Adrenal gland (tissue), 9 donors: ENCODE measurements at regions not wholly inside any gene's neighbourhood (a gene's known extent, or its start where the extent isn't known, plus 50 kb on each side); places are given as distances from the start of the nearest gene placed in this dataset.
"Not testable (repeated sequence)": the region's sequence is repeated elsewhere in the genome, so short reads cannot be mapped to it uniquely, and the experiment has no call there.

ENCODE experiments used
- DNase-seq, 7 donors: peaks; one replicate each; pipeline ENCODE4 v3.0.0-alpha.2; 2019 to 2020
- H3K27ac ChIP-seq, 5 donors: fragments of 200-600 bp; sonication (generic) in 4 of 5; 1 replicate in 3 of 5; 2 replicates in 2 of 5; pipeline versions ENCODE4 v1.5.1 to v1.8.0; 2016 to 2020; ENCODE audit warnings: mild to moderate bottlenecking in 1 of 5
- H3K27me3 ChIP-seq: fragments of 200-600 bp; 2 replicates; pipeline ENCODE4 v1.8.0; 2021
- H3K36me3 ChIP-seq, 2 donors: fragments of 200-600 bp; replicated peaks in 1 of 2; 1 replicate in 1 of 2; 2 replicates in 1 of 2; pipeline versions ENCODE4 v1.5.1 to v1.8.0; 2018 to 2022
- H3K4me1 ChIP-seq, 2 donors: fragments of 200-600 bp; replicated peaks in 1 of 2; 1 replicate in 1 of 2; 2 replicates in 1 of 2; pipeline versions ENCODE4 v1.5.1 to v1.8.0; 2018 to 2021
- H3K4me3 ChIP-seq, 4 donors: fragments of 200-600 bp; sonication (generic) in 3 of 4; one replicate each; pipeline ENCODE4 v1.5.1; 2016 to 2018
- H3K9me3 ChIP-seq, 3 donors: fragments of 200-600 bp; sonication (generic) in 1 of 3; replicated peaks in 1 of 3; 1 replicate in 2 of 3; 2 replicates in 1 of 3; pipeline versions ENCODE4 v1.5.1 to v1.8.0; 2016 to 2021
- POLR2A ChIP-seq, 2 donors: fragments of 450-650 bp; IDR thresholded peaks; one replicate each; pipeline ENCODE4 v1.6.1; 2017; ENCODE audit warnings: antibody characterized with exemption in 2 of 2, mild to moderate bottlenecking in 2 of 2, moderate library complexity in 1 of 2
- WGBS, 4 donors: extraction: QIAGEN DNeasy Blood & Tissue Kit in 2 of 4; methylation state at CpG; one replicate each; pipeline versions ENCODE4 v1.1.5 to v1.1.7; 2013 to 2017; 5-methylcytosine and 5-hydroxymethylcytosine counted together
- intact Hi-C, 2 donors: fragments of 100-400 bp; cut with DNase I; formaldehyde crosslinking; loops; one replicate each; pipeline versions ENCODE4 v1.14.1 to v1.15.0; 2022 to 2023
- TF ChIP-seq, protein P1 (sequence below), 6 experiments: fragments of 450-650 bp in 4 of 6; fragments of 200-600 bp in 2 of 6; sonication (generic) in 1 of 6; IDR thresholded peaks; 1 replicate in 5 of 6; 2 replicates in 1 of 6; pipeline versions ENCODE4 v1.5.1 to v1.8.0; 2016 to 2021; ENCODE audit warnings: antibody characterized with exemption in 6 of 6, mild to moderate bottlenecking in 2 of 6, moderate library complexity in 1 of 6
- donor health status: healthy with polysubstance abuse.
- donor health status: Bipolar disorder and iron deficiency.
- donor health status: DM: yes; HTN: yes; CAD: no.
- donor health status: DM: no; HTN: no; CAD: no.
- donor health status: DM: no; HTN: no; CAD: no.

DNA sequence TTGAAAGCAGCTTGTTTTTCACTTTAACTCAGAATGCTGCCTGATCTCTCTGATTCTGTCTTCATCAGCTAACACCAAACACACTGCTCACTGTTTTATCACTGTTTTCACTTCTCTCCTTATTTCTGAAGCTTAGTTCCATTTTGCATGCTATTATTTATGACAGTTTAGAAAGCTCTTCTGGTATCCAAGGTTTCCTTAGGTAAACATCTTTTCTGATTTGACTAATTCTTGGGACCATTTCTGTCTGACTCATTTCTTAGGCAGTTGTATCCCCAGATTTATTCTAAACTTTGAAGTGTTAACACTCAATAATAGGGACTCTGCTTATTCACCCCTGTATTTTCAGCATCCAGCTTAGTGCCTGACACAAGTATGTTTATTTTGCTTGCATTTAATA lies 167.7 kb downstream of the BCHE start:
- H3K9me3 ChIP-seq = no peaks in the 10 kb centered on the region
- TF ChIP-seq POLR2A (IDR thresholded peaks at IDR 0.05) = no peak
- TF ChIP-seq, protein P1, sequence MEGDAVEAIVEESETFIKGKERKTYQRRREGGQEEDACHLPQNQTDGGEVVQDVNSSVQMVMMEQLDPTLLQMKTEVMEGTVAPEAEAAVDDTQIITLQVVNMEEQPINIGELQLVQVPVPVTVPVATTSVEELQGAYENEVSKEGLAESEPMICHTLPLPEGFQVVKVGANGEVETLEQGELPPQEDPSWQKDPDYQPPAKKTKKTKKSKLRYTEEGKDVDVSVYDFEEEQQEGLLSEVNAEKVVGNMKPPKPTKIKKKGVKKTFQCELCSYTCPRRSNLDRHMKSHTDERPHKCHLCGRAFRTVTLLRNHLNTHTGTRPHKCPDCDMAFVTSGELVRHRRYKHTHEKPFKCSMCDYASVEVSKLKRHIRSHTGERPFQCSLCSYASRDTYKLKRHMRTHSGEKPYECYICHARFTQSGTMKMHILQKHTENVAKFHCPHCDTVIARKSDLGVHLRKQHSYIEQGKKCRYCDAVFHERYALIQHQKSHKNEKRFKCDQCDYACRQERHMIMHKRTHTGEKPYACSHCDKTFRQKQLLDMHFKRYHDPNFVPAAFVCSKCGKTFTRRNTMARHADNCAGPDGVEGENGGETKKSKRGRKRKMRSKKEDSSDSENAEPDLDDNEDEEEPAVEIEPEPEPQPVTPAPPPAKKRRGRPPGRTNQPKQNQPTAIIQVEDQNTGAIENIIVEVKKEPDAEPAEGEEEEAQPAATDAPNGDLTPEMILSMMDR (IDR thresholded peaks at IDR 0.05) = no peak
- intact Hi-C loops = no loop called here
- no peak overlapping the region for H3K27ac ChIP-seq
- H3K4me1 ChIP-seq = no peaks in the 10 kb centered on the region
- DNase-seq = no peak
- no peak overlapping the region for H3K4me3 ChIP-seq
- no peaks in the 10 kb centered on the region for H3K36me3 ChIP-seq
- no peaks in the 10 kb centered on the region for H3K27me3 ChIP-seq

DNA sequence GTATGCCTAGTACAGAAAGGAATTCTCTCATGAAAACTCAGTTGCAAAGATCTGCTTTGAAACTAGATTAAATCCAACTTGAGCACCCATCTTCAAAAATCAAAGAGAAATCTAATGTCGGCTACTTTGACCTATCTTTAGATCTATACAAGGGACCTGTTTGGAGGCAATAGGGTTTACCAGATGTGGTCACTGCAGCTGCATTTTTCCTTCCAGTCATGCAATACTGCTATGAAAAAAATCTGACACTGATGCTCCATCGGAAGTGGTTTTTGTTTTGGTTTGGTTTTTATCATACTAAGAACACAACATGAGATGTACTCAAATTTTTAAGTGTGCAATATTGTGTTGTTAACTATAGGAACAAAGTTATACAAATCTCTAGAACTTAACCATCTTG lies 169.5 kb downstream of the BCHE start:
- no peaks in the 10 kb centered on the region for H3K9me3 ChIP-seq
- intact Hi-C loops = no loop called here
- H3K27ac ChIP-seq = no peak overlapping the region
- DNase-seq = no peak
- 85 to 90% (median 88%) methylated on average over 2 of the region's 2 CpGs for WGBS, 4 donors
- no peak overlapping the region for H3K4me3 ChIP-seq
- TF ChIP-seq, protein P1 (IDR thresholded peaks at IDR 0.05) = no peak
- no peak for TF ChIP-seq POLR2A (IDR thresholded peaks at IDR 0.05)
- H3K4me1 ChIP-seq = no peaks in the 10 kb centered on the region
- no peaks in the 10 kb centered on the region for H3K36me3 ChIP-seq
- H3K27me3 ChIP-seq = no peaks in the 10 kb centered on the region

DNA sequence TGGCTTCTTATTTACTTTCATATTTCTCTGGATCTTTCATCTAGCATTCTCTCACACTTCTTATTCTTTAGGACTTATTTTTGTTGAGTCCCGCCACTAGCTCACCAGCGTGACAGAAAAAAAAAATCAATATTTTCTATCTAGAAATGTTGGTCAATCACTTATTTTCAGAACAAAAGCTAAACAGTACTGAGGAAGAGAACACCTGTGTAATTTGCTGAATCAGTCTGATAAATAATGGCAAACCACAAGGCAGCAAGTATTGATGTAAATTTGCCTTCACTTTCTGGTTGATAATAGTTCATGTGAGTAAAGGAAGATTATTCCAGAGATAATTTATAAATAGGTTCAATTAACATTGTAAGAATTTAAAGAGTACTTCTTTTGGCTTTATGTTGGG lies 179.2 kb downstream of the BCHE start:
- Histone ChIP-seq H3K36me3 (no peaks in the 10 kb centered on the region), H3K4me3 (no peak overlapping the region), H3K27ac (no peak overlapping the region), H3K27me3 (no peaks in the 10 kb centered on the region), H3K9me3 (no peaks in the 10 kb centered on the region), H3K4me1 (no peaks in the 10 kb centered on the region)
- intact Hi-C loops = no loop called here
- WGBS, 4 donors = 85 to 91% (median 87%) methylated on average over 2 of the region's 2 CpGs
- no peak for DNase-seq
- TF ChIP-seq POLR2A (IDR thresholded peaks at IDR 0.05) = no peak

DNA sequence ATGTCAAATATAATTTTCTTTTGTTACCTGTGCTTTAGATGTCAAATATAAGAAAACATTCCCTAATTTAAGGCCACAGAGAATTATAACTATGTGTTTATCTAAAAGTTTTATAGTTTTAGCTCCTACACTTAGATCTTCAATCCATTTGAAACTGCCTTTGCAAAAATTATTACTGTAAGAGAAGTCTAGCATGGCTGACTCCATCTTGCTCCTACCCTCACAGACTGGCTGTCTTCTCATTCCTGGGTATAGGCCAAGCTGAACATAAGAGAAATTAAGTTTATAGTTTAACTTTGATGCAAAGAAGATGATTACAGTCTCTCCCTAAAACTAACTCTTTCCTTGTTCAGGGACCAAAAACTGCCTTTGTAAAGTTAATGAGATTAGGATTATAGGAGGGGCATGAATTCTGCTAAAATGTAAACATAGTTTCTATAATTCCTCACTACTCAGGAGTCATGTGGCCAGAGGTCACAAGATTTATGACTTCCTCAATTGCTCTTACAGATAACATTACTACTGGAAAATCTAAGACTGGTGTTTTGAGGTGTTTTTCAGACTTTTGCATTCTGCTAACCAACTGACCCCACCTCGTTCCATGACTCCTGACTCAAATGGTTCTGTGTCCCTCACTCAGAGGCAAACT lies 184.0 kb downstream of the BCHE start:
- H3K9me3 ChIP-seq = no peaks in the 10 kb centered on the region
- no peaks in the 10 kb centered on the region for H3K4me1 ChIP-seq
- intact Hi-C loops = no loop called here
- no peak for DNase-seq
- no peaks in the 10 kb centered on the region for H3K36me3 ChIP-seq
- no peak for TF ChIP-seq POLR2A (IDR thresholded peaks at IDR 0.05)
- TF ChIP-seq, protein P1 (IDR thresholded peaks at IDR 0.05) = no peak
- no peaks in the 10 kb centered on the region for H3K27me3 ChIP-seq
- WGBS, 4 donors = 48 to 80% (median 60%) methylated on average over 1 of the region's 1 CpG
- no peak overlapping the region for H3K27ac ChIP-seq
- no peak overlapping the region for H3K4me3 ChIP-seq

DNA sequence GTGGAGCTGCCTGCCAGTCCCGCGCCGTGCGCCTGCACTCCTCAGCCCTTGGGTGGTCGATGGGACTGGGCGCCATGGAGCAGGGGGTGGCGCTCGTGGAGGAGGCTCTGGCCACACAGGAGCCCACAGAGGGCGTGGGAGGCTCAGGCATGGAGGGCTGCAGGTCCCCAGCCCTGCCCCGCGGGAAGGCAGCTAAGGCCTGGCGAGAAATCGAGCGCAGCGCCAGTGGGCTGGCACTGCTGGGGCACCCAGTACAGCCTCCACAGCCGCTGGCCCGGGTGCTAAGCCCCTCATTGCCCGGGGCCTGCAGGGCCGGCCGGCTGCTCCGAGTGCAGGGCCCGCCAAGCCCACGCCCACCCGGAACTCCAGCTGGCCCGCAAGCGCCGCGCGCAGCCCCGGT lies 187.9 kb downstream of the BCHE start:
- 80 to 95% (median 92%) methylated on average over 3 to 30 of the region's 30 CpGs for WGBS, 4 donors
- intact Hi-C loops, H3K4me1 ChIP-seq, H3K9me3 ChIP-seq, DNase-seq, H3K36me3 ChIP-seq, H3K27me3 ChIP-seq, H3K4me3 ChIP-seq, H3K27ac ChIP-seq: not testable (repeated sequence)
